ENCODE measurements at regions not wholly inside any gene's neighbourhood (a gene's known extent, or its start where the extent isn't known, plus 50 kb on each side); places are given as distances from the start of the nearest gene placed in this dataset.

DNA sequence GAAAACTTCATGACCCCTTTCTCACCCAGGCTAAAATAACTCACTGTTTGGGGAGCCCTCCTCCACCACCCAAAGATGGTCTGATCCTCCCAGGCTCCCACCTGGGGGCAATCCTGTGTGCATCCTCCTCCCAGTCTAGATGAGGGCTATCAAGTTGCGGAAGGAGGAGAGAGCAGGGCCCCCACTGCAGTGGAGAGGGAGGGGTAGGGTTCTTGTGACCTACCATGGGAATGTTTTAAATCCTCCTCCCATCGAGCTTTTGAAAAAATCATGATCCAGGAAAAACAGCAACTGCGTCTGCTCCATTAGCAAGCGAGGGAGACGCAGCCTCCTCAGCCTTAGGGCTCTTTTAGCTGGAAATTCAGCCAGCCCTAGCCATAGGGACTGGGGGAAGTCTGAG, 80.0 kb downstream of the NAV1 start:
- TF ChIP-seq, protein P1, sequence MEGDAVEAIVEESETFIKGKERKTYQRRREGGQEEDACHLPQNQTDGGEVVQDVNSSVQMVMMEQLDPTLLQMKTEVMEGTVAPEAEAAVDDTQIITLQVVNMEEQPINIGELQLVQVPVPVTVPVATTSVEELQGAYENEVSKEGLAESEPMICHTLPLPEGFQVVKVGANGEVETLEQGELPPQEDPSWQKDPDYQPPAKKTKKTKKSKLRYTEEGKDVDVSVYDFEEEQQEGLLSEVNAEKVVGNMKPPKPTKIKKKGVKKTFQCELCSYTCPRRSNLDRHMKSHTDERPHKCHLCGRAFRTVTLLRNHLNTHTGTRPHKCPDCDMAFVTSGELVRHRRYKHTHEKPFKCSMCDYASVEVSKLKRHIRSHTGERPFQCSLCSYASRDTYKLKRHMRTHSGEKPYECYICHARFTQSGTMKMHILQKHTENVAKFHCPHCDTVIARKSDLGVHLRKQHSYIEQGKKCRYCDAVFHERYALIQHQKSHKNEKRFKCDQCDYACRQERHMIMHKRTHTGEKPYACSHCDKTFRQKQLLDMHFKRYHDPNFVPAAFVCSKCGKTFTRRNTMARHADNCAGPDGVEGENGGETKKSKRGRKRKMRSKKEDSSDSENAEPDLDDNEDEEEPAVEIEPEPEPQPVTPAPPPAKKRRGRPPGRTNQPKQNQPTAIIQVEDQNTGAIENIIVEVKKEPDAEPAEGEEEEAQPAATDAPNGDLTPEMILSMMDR (conservative IDR thresholded peaks at IDR 0.05; ENCODE audit: low read length) = no peak
- TF ChIP-seq EZH2phosphoT487 (IDR thresholded peaks at IDR 0.05; ENCODE audit: borderline replicate concordance, low read depth, low read length) = no peak

Measured in OCI-LY7 (cell line).